B cell (primary cell): ENCODE measurements at regions not wholly inside any gene's neighbourhood (a gene's known extent, or its start where the extent isn't known, plus 50 kb on each side); places are given as distances from the start of the nearest gene placed in this dataset.

Experiments used
- ATAC-seq: fragments of 200-7000 bp; cut with Tn5 transposase; one replicate; pipeline ENCODE4 v1.10.0; 2021; ENCODE audit warnings: low read depth, mild to moderate bottlenecking, moderate number of reproducible peaks, moderate library complexity
- CTCF ChIA-PET: fragments of 350-600 bp; sonication (Branson Sonifier 250); formaldehyde crosslinking; loops from one replicate; lab custom pipeline; 2021; ENCODE audit warnings: antibody characterized with exemption, inconsistent platforms; lab: Charles Lee
- POLR2A ChIA-PET: fragments of 350-600 bp; sonication (Branson Sonifier 250); formaldehyde crosslinking; loops from one replicate; lab custom pipeline; 2021; ENCODE audit warnings: antibody characterized with exemption; lab: Charles Lee
- DNase-seq: peaks from one replicate; pipeline ENCODE4 v3.0.0; 2013
- H2AFZ ChIP-seq: 2 replicates; pipeline ENCODE4 v1.6.1; 2012; ENCODE audit warnings: mild to moderate bottlenecking, low read depth, low read length; ENCODE audit not compliant: insufficient read depth, poor library complexity, severe bottlenecking
- H3K27ac ChIP-seq, 2 donors: 1 replicate in 1 of 2; 2 replicates in 1 of 2; pipeline ENCODE4 v1.5.1; 2012 to 2013; ENCODE audit warnings: low read length in 2 of 2, mild to moderate bottlenecking in 2 of 2, moderate library complexity in 1 of 2
- H3K27me3 ChIP-seq, 4 experiments: fragments of 200-600 bp in 1 of 4; sonication (generic) in 1 of 4; replicated peaks in 1 of 4; 1 replicate in 2 of 4; 2 replicates in 2 of 4; pipeline versions ENCODE4 v1.6.1 to v1.7.0; 2013 to 2016; ENCODE audit warnings: low read length in 3 of 4, mild to moderate bottlenecking in 2 of 4, mixed read lengths in 1 of 4, moderate library complexity in 1 of 4; ENCODE audit not compliant: insufficient read depth in 4 of 4, control insufficient read depth in 3 of 4; ENCODE audit errors: control extremely low read depth in 1 of 4
- H3K36me3 ChIP-seq, 2 experiments: replicated peaks in 1 of 2; 1 replicate in 1 of 2; 2 replicates in 1 of 2; pipeline versions ENCODE4 v1.6.1 to v1.7.1; 2013; ENCODE audit warnings: low read length in 1 of 2; ENCODE audit not compliant: insufficient read depth in 2 of 2, control insufficient read depth in 1 of 2; ENCODE audit errors: control extremely low read depth in 1 of 2, extremely low read depth in 1 of 2
- H3K4me1 ChIP-seq, 2 donors: fragments of 200-600 bp in 1 of 2; sonication (generic) in 1 of 2; 1 replicate in 1 of 2; 2 replicates in 1 of 2; pipeline versions ENCODE4 v1.5.1 to v1.6.1; 2013 to 2017; ENCODE audit warnings: low read length in 2 of 2; ENCODE audit not compliant: control insufficient read depth in 2 of 2, insufficient read depth in 2 of 2
- H3K4me2 ChIP-seq: replicated peaks from 2 replicates; pipeline ENCODE3; 2012; ENCODE audit warnings: mild to moderate bottlenecking, low read depth, low read length; ENCODE audit not compliant: poor library complexity, severe bottlenecking
- H3K4me3 ChIP-seq, 5 experiments: fragments of 200-600 bp in 1 of 5; sonication (generic) in 1 of 5; 1 replicate in 3 of 5; 2 replicates in 2 of 5; pipeline versions ENCODE4 v1.5.1 to v1.7.0; 2011 to 2016; ENCODE audit warnings: low read length in 4 of 5, mild to moderate bottlenecking in 4 of 5, low read depth in 2 of 5, control low read depth in 1 of 5, moderate library complexity in 1 of 5; ENCODE audit not compliant: insufficient read depth in 1 of 5; ENCODE audit errors: control extremely low read depth in 1 of 5, extremely low read depth in 1 of 5
- H3K79me2 ChIP-seq: fragments of 200-600 bp; sonication (generic); one replicate; pipeline ENCODE4 v1.6.0; 2016; ENCODE audit warnings: low read length; ENCODE audit not compliant: control insufficient read depth, insufficient read depth
- H3K9ac ChIP-seq: fragments of 200-600 bp; sonication (generic); 2 replicates; pipeline ENCODE4 v1.6.1; 2017; ENCODE audit warnings: mild to moderate bottlenecking, low read length, moderate library complexity
- H3K9me3 ChIP-seq, 3 donors: one replicate each; pipeline versions ENCODE4 v1.6.1 to v1.7.1; 2013; ENCODE audit warnings: low read length in 2 of 3; ENCODE audit not compliant: control insufficient read depth in 2 of 3, insufficient read depth in 1 of 3; ENCODE audit errors: control extremely low read depth in 1 of 3
- H4K20me1 ChIP-seq: 2 replicates; pipeline ENCODE4 v1.6.0; 2012; ENCODE audit warnings: mild to moderate bottlenecking, low read length; ENCODE audit not compliant: insufficient read depth, control insufficient read depth, poor library complexity, severe bottlenecking
- H3K27ac Mint-ChIP-seq: one replicate; pipeline ENCODE4 v1.8.0; 2021; ENCODE audit warnings: mixed read lengths
- H3K27me3 Mint-ChIP-seq: one replicate; pipeline ENCODE4 v1.8.0; 2021; ENCODE audit warnings: mixed read lengths
- H3K4me1 Mint-ChIP-seq: one replicate; pipeline ENCODE4 v1.8.0; 2021; ENCODE audit warnings: mixed read lengths
- H3K4me3 Mint-ChIP-seq: one replicate; pipeline ENCODE4 v1.8.0; 2021; ENCODE audit warnings: mixed read lengths
- H3K9me3 Mint-ChIP-seq: one replicate; pipeline ENCODE4 v1.8.0; 2022; ENCODE audit warnings: mixed read lengths; ENCODE audit not compliant: insufficient read depth
- CTCF ChIP-seq: fragments of 200-600 bp; IDR thresholded peaks from one replicate; pipeline ENCODE4 v1.8.0; 2022; ENCODE audit warnings: antibody characterized with exemption, mild to moderate bottlenecking
- EZH2 ChIP-seq: IDR thresholded peaks from 2 replicates; pipeline ENCODE4 v1.6.1; 2012; ENCODE audit warnings: borderline replicate concordance, low read depth, mild to moderate bottlenecking, moderate library complexity, low read length; ENCODE audit not compliant: insufficient read depth, poor library complexity, severe bottlenecking
- WGBS: methylation state at CpG from one replicate; pipeline ENCODE4 v1.1.5; 2013; ENCODE audit warnings: missing lambda C conversion rate; ENCODE audit not compliant: insufficient coverage; 5-methylcytosine and 5-hydroxymethylcytosine counted together
- intact Hi-C: fragments of 100-400 bp; cut with micrococcal nuclease; formaldehyde crosslinking; loops from one replicate; pipeline ENCODE4 v1.10.0; 2022

GRCh38 chr3:21328711-21329390 lies 422.2 kb downstream of the ZNF385D start:
- H3K9me3 Mint-ChIP-seq, result peaks cover 2% of the 10 kb centered on the region
- H3K27ac Mint-ChIP-seq, result no peak overlapping the region
- no peaks in the 10 kb centered on the region for H4K20me1 ChIP-seq
- H3K4me2 ChIP-seq, result no peak overlapping the region
- no peak for TF ChIP-seq CTCF
- no peak for TF ChIP-seq EZH2
- no peak overlapping the region for H3K4me3 ChIP-seq
- intact Hi-C loops, result no loop called here
- ChIA-PET CTCF (no interaction called here), POLR2A (no interaction called here)
- H3K9me3 ChIP-seq, result no peaks in the 10 kb centered on the region
- WGBS, result 86% methylated on average over 1 of the region's 11 CpGs
- DNase-seq, result no peak
- no peak overlapping the region for H3K4me3 Mint-ChIP-seq
- no peak overlapping the region for H2AFZ ChIP-seq
- no peaks in the 10 kb centered on the region for H3K79me2 ChIP-seq
- H3K36me3 ChIP-seq, result no peaks in the 10 kb centered on the region
- H3K9ac ChIP-seq, result no peak overlapping the region
- no peak overlapping the region for H3K27ac ChIP-seq
- no peaks in the 10 kb centered on the region for H3K27me3 Mint-ChIP-seq
- H3K4me1 Mint-ChIP-seq, result peaks cover 5% of the 10 kb centered on the region
- H3K4me1 ChIP-seq, result no peaks in the 10 kb centered on the region
- ATAC-seq, result no peak
- H3K27me3 ChIP-seq, result no peaks in the 10 kb centered on the region

- H3K27me3 Mint-ChIP-seq, result no peaks in the 10 kb centered on the region
- no peaks in the 10 kb centered on the region for H3K79me2 ChIP-seq
- H4K20me1 ChIP-seq, result no peaks in the 10 kb centered on the region
Observed at GRCh38 chr3:21326704-21327475, 424.1 kb downstream of the ZNF385D start.

More at GRCh38 chr3:21326704-21327475, 424.1 kb downstream of the ZNF385D start:
- Histone ChIP-seq H3K4me2 (no peak overlapping the region), H3K27ac (no peak overlapping the region), H2AFZ (no peak overlapping the region), H3K36me3 (no peaks in the 10 kb centered on the region), H3K4me1 (no peaks in the 10 kb centered on the region), H3K9me3 (no peaks in the 10 kb centered on the region), H3K27me3 (no peaks in the 10 kb centered on the region), H3K9ac (no peak overlapping the region), H3K4me3 (no peak overlapping the region)
- ChIA-PET POLR2A (no interaction called here), CTCF (no interaction called here)
- Mint-ChIP-seq H3K9me3 (peaks cover 2% of the 10 kb centered on the region), H3K4me1 (peaks cover 5% of the 10 kb centered on the region), H3K4me3 (no peak overlapping the region), H3K27ac (no peak overlapping the region)
- no CpG with 5 or more reads among the region's 3 CpGs for WGBS
- ATAC-seq, result no peak
- no peak for DNase-seq
- TF ChIP-seq CTCF (no peak), EZH2 (no peak)
- intact Hi-C loops, result no loop called here
